Thoracic aorta (tissue), 2 donors: ENCODE measurements at regions not wholly inside any gene's neighbourhood (a gene's known extent, or its start where the extent isn't known, plus 50 kb on each side); places are given as distances from the start of the nearest gene placed in this dataset.

Source experiments
- ATAC-seq: fragments of 150-250 bp; one replicate; pipeline ENCODE4 v1.8.0; 2017; ENCODE audit warnings: low read depth; ENCODE audit not compliant: insufficient number of reproducible peaks, low FRiP score
- DNase-seq: peaks from one replicate; pipeline ENCODE4 v3.0.0-alpha.2; 2020; ENCODE audit warnings: low spot score
- H3K27ac ChIP-seq, 2 donors: fragments of 200-600 bp; sonication (generic); 1 replicate in 1 of 2; 2 replicates in 1 of 2; pipeline ENCODE4 v1.5.1; 2016; ENCODE audit warnings: mild to moderate bottlenecking in 2 of 2, moderate library complexity in 2 of 2
- H3K27me3 ChIP-seq: fragments of 200-600 bp; sonication (generic); replicated peaks from 2 replicates; pipeline ENCODE4 v1.6.0; 2016; ENCODE audit warnings: mild to moderate bottlenecking; ENCODE audit not compliant: insufficient read depth
- H3K36me3 ChIP-seq: fragments of 200-600 bp; sonication (generic); one replicate; pipeline ENCODE4 v1.5.1; 2016
- H3K4me1 ChIP-seq, 2 donors: fragments of 200-600 bp; sonication (generic); 1 replicate in 1 of 2; 2 replicates in 1 of 2; pipeline versions ENCODE4 v1.5.1 to v1.6.0; 2016; ENCODE audit warnings: low read depth in 2 of 2, mild to moderate bottlenecking in 1 of 2; ENCODE audit not compliant: control insufficient read depth in 1 of 2
- H3K4me3 ChIP-seq: fragments of 200-600 bp; sonication (generic); 2 replicates; pipeline ENCODE4 v1.5.1; 2016; ENCODE audit warnings: mild to moderate bottlenecking
- H3K9me3 ChIP-seq: fragments of 200-600 bp; sonication (generic); 2 replicates; pipeline ENCODE4 v1.5.1; 2016
- CTCF ChIP-seq: fragments of 200-600 bp; sonication (generic); IDR thresholded peaks from one replicate; pipeline ENCODE4 v1.5.1; 2019; ENCODE audit warnings: antibody characterized with exemption

- no peaks in the 10 kb centered on the region for H3K27me3 ChIP-seq
- H3K9me3 ChIP-seq: no peaks in the 10 kb centered on the region
Observed at GRCh38 chr3:148319960-148320359, 377.7 kb upstream of the AGTR1 start.

GRCh38 chr3:148329481-148330235, 368.0 kb upstream of the AGTR1 start:
- ATAC-seq (no peak), DNase-seq (no peak)
- Histone ChIP-seq H3K27me3 (no peaks in the 10 kb centered on the region), H3K4me3 (no peak overlapping the region), H3K36me3 (no peaks in the 10 kb centered on the region), H3K4me1 (no peaks in the 10 kb centered on the region), H3K27ac (no peak overlapping the region), H3K9me3 (no peaks in the 10 kb centered on the region)
- no peak for TF ChIP-seq CTCF

More at GRCh38 chr3:148319960-148320359, 377.7 kb upstream of the AGTR1 start:
- no peak for ATAC-seq
- Histone ChIP-seq H3K36me3 (no peaks in the 10 kb centered on the region), H3K27ac (no peak overlapping the region), H3K4me1 (no peaks in the 10 kb centered on the region), H3K4me3 (no peak overlapping the region)
- DNase-seq: no peak
- TF ChIP-seq CTCF: no peak

GRCh38 chr3:148330542-148330941, 367.2 kb upstream of the AGTR1 start:
- ATAC-seq (no peak), DNase-seq (no peak)
- Histone ChIP-seq H3K9me3 (no peaks in the 10 kb centered on the region), H3K27me3 (no peaks in the 10 kb centered on the region), H3K4me3 (no peak overlapping the region), H3K4me1 (no peaks in the 10 kb centered on the region), H3K27ac (no peak overlapping the region), H3K36me3 (no peaks in the 10 kb centered on the region)
- no peak for TF ChIP-seq CTCF

GRCh38 chr3:148331081-148331846, 366.4 kb upstream of the AGTR1 start:
- no peaks in the 10 kb centered on the region for H3K36me3 ChIP-seq
- no peaks in the 10 kb centered on the region for H3K9me3 ChIP-seq
- ATAC-seq (no peak), DNase-seq (no peak)
- no peak overlapping the region for H3K4me3 ChIP-seq
- H3K27ac ChIP-seq: no peak overlapping the region
- H3K27me3 ChIP-seq: no peaks in the 10 kb centered on the region
- H3K4me1 ChIP-seq: no peaks in the 10 kb centered on the region
- TF ChIP-seq CTCF: no peak

- no peak for DNase-seq
- H3K4me1 ChIP-seq: no peaks in the 10 kb centered on the region
- no peak for TF ChIP-seq CTCF
- H3K27ac ChIP-seq: no peak overlapping the region
- no peaks in the 10 kb centered on the region for H3K36me3 ChIP-seq
- H3K27me3 ChIP-seq: no peaks in the 10 kb centered on the region
- ATAC-seq: no peak
- no peak overlapping the region for H3K4me3 ChIP-seq
- H3K9me3 ChIP-seq: no peaks in the 10 kb centered on the region
Observed at GRCh38 chr3:148332509-148332908, 365.2 kb upstream of the AGTR1 start.
